ENCODE measurements at regions not wholly inside any gene's neighbourhood (a gene's known extent, or its start where the extent isn't known, plus 50 kb on each side); places are given as distances from the start of the nearest gene placed in this dataset.

DNA sequence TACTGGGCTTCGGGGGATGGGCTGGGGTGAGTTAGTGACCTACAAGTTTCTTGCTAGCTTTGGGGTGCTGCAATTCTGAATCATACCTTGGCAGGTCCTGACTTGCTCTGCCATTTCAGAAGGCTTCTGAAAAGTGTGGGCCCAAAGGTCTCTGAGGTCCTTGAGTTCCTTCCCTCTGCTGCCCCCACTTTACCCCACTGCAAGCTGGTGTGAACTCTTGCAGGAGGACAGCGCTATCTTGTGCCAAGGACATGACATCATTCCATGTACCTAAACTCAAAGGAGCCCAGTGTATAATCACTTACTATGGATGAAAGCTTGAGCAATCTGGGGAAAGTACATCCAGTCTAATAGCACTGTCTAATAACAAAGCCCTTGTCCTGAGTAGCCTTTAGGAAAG lies 157.4 kb downstream of the RMI1 start:
- H3K4me2 ChIP-seq (ENCODE audit: low read length) = no peak overlapping the region
- Mint-ChIP-seq H3K4me3 (ENCODE audit: unreplicated experiment) (no peak overlapping the region), H3K27ac (ENCODE audit: unreplicated experiment) (no peak overlapping the region), H3K4me1 (ENCODE audit: low read depth, unreplicated experiment) (no peaks in the 10 kb centered on the region), H3K27me3 (ENCODE audit: low read depth, unreplicated experiment) (peaks cover 28% of the 10 kb centered on the region), H3K9me3 (ENCODE audit: unreplicated experiment) (no peaks in the 10 kb centered on the region), H3K36me3 (ENCODE audit: low read depth, unreplicated experiment) (no peaks in the 10 kb centered on the region)
- H3K27ac ChIP-seq (ENCODE audit: low read depth, low read length) = no peak overlapping the region
- no peaks in the 10 kb centered on the region for H3K9me3 ChIP-seq (ENCODE audit: insufficient read depth, low read depth, low read length)
- no peak overlapping the region for H2AFZ ChIP-seq (ENCODE audit: low read depth, low read length)
- H3K4me1 ChIP-seq (ENCODE audit: insufficient read depth, low read length) = peaks cover 6% of the 10 kb centered on the region
- DNase-seq (ENCODE audit: low read depth) = no peak
- no peaks in the 10 kb centered on the region for H4K20me1 ChIP-seq (ENCODE audit: insufficient read depth, low read length)
- peaks cover 39% of the 10 kb centered on the region for H3K27me3 ChIP-seq (ENCODE audit: insufficient read depth, low read length)
- no peaks in the 10 kb centered on the region for H3K36me3 ChIP-seq (ENCODE audit: insufficient read depth, low read length)
- no peaks in the 10 kb centered on the region for H3K79me2 ChIP-seq (ENCODE audit: insufficient read depth, low read length)
- FAIRE-seq = no peak
- H3K9ac ChIP-seq (ENCODE audit: low read length) = no peak overlapping the region
- H3K4me3 ChIP-seq (ENCODE audit: insufficient read depth, low read depth, low read length) = no peak overlapping the region
- TF ChIP-seq, protein P1, sequence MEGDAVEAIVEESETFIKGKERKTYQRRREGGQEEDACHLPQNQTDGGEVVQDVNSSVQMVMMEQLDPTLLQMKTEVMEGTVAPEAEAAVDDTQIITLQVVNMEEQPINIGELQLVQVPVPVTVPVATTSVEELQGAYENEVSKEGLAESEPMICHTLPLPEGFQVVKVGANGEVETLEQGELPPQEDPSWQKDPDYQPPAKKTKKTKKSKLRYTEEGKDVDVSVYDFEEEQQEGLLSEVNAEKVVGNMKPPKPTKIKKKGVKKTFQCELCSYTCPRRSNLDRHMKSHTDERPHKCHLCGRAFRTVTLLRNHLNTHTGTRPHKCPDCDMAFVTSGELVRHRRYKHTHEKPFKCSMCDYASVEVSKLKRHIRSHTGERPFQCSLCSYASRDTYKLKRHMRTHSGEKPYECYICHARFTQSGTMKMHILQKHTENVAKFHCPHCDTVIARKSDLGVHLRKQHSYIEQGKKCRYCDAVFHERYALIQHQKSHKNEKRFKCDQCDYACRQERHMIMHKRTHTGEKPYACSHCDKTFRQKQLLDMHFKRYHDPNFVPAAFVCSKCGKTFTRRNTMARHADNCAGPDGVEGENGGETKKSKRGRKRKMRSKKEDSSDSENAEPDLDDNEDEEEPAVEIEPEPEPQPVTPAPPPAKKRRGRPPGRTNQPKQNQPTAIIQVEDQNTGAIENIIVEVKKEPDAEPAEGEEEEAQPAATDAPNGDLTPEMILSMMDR (IDR thresholded peaks at IDR 0.05; ENCODE audit: insufficient read depth, low read depth, low read length) = no peak
- no peak for TF ChIP-seq EZH2 (IDR thresholded peaks at IDR 0.05; ENCODE audit: insufficient read depth, low read length)

DNA sequence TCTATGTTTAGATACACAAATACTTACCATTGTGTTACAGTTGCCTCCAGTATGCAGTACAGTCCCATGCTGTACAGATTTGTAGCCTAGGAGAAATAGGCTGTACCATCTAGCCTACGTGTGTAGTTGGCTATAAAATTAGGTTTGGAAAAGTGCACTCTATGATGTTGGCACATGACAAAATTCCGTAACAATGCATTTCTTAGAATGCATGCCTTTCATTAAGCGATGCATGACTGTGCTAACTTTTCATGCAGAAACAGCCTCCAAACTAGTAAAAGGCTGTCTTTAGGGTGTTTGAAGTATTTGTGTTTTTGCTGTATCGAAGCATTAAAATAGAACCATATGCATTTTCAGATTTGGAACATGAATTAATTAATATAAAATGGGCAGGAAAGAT lies 157.9 kb downstream of the RMI1 start:
- Histone ChIP-seq H3K27ac (ENCODE audit: low read depth, low read length) (no peak overlapping the region), H3K9ac (ENCODE audit: low read length) (no peak overlapping the region), H3K4me1 (ENCODE audit: insufficient read depth, low read length) (peaks cover 6% of the 10 kb centered on the region), H3K9me3 (ENCODE audit: insufficient read depth, low read depth, low read length) (no peaks in the 10 kb centered on the region), H2AFZ (ENCODE audit: low read depth, low read length) (no peak overlapping the region), H3K27me3 (ENCODE audit: insufficient read depth, low read length) (peaks cover 42% of the 10 kb centered on the region), H4K20me1 (ENCODE audit: insufficient read depth, low read length) (no peaks in the 10 kb centered on the region), H3K4me2 (ENCODE audit: low read length) (no peak overlapping the region), H3K4me3 (ENCODE audit: insufficient read depth, low read depth, low read length) (no peak overlapping the region), H3K79me2 (ENCODE audit: insufficient read depth, low read length) (no peaks in the 10 kb centered on the region), H3K36me3 (ENCODE audit: insufficient read depth, low read length) (no peaks in the 10 kb centered on the region)
- TF ChIP-seq, protein P1 (IDR thresholded peaks at IDR 0.05; ENCODE audit: insufficient read depth, low read depth, low read length) = no peak
- no peak for TF ChIP-seq EZH2 (IDR thresholded peaks at IDR 0.05; ENCODE audit: insufficient read depth, low read length)
- H3K4me1 Mint-ChIP-seq (ENCODE audit: low read depth, unreplicated experiment) = no peaks in the 10 kb centered on the region
- H3K4me3 Mint-ChIP-seq (ENCODE audit: unreplicated experiment) = no peak overlapping the region
- no peaks in the 10 kb centered on the region for H3K9me3 Mint-ChIP-seq (ENCODE audit: unreplicated experiment)
- FAIRE-seq (no peak), DNase-seq (ENCODE audit: low read depth) (no peak)
- no peak overlapping the region for H3K27ac Mint-ChIP-seq (ENCODE audit: unreplicated experiment)
- H3K36me3 Mint-ChIP-seq (ENCODE audit: low read depth, unreplicated experiment) = no peaks in the 10 kb centered on the region
- peaks cover 28% of the 10 kb centered on the region for H3K27me3 Mint-ChIP-seq (ENCODE audit: low read depth, unreplicated experiment)

DNA sequence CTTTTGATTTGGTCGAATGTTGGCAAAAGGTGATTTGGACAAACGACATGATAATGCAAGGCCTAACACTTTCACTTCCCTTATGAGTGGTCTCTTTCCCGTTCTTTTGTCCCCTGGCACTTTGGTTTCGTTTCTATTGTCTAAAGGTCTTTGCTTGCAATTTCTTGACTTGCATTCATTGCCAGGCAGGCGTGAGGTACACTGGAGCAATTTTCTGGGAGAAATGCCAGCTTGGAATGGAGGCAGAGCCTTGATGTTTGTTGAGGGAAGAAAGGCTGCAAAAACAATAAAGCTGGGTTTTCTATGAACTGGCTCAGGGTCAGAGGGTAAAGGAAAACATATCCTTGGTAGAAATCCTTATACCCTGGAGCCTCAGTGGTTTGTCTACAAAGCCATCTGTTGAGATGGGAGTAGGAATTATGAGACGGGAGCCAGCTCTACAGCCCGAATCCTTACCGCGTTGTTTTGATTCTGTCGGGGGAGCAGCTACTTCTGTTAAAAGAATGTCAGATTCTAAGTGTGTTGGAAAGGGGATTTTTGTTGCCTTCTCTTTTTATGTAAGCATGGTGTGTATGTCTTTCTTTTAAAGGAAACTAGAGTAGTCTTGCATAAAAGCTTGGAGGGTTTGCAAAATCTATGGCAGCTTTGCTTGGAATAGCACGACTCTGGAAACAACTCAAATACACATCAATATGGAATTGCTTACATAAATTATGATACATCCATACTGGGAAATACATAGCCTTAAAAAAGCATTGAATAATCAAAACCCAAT lies 158.9 kb downstream of the RMI1 start:
- H3K27me3 Mint-ChIP-seq (ENCODE audit: low read depth, unreplicated experiment) = peaks cover 30% of the 10 kb centered on the region
- H4K20me1 ChIP-seq (ENCODE audit: insufficient read depth, low read length) = no peaks in the 10 kb centered on the region
- H3K36me3 ChIP-seq (ENCODE audit: insufficient read depth, low read length) = no peaks in the 10 kb centered on the region
- H3K27ac Mint-ChIP-seq (ENCODE audit: unreplicated experiment) = no peak overlapping the region
- H3K79me2 ChIP-seq (ENCODE audit: insufficient read depth, low read length) = no peaks in the 10 kb centered on the region
- H2AFZ ChIP-seq (ENCODE audit: low read depth, low read length) = peak overlapping the region; percentile 22
- H3K4me1 Mint-ChIP-seq (ENCODE audit: low read depth, unreplicated experiment) = no peaks in the 10 kb centered on the region
- TF ChIP-seq EZH2 (IDR thresholded peaks at IDR 0.05; ENCODE audit: insufficient read depth, low read length) = no peak
- TF ChIP-seq, protein P1 (IDR thresholded peaks at IDR 0.05; ENCODE audit: insufficient read depth, low read depth, low read length) = no peak
- H3K27me3 ChIP-seq (ENCODE audit: insufficient read depth, low read length) = peaks cover 44% of the 10 kb centered on the region
- DNase-seq (ENCODE audit: low read depth) = peak; percentile 23
- H3K9me3 ChIP-seq (ENCODE audit: insufficient read depth, low read depth, low read length) = no peaks in the 10 kb centered on the region
- H3K4me2 ChIP-seq (ENCODE audit: low read length) = peak overlapping the region; percentile 33
- H3K9me3 Mint-ChIP-seq (ENCODE audit: unreplicated experiment) = no peaks in the 10 kb centered on the region
- peaks cover 6% of the 10 kb centered on the region for H3K4me1 ChIP-seq (ENCODE audit: insufficient read depth, low read length)
- FAIRE-seq = no peak
- H3K4me3 Mint-ChIP-seq (ENCODE audit: unreplicated experiment) = no peak overlapping the region
- no peak overlapping the region for H3K4me3 ChIP-seq (ENCODE audit: insufficient read depth, low read depth, low read length)
- no peaks in the 10 kb centered on the region for H3K36me3 Mint-ChIP-seq (ENCODE audit: low read depth, unreplicated experiment)
- H3K9ac ChIP-seq (ENCODE audit: low read length) = no peak overlapping the region
- H3K27ac ChIP-seq (ENCODE audit: low read depth, low read length) = no peak overlapping the region

Measured in astrocyte (in vitro differentiated cells and primary cell).